M059J (cell line): ENCODE measurements at regions not wholly inside any gene's neighbourhood (a gene's known extent, or its start where the extent isn't known, plus 50 kb on each side); places are given as distances from the start of the nearest gene placed in this dataset.

Experiments used
- DNase-seq: peaks from one replicate; pipeline ENCODE4 v3.0.0-alpha.2; 2012; ENCODE audit warnings: low read depth

DNA sequence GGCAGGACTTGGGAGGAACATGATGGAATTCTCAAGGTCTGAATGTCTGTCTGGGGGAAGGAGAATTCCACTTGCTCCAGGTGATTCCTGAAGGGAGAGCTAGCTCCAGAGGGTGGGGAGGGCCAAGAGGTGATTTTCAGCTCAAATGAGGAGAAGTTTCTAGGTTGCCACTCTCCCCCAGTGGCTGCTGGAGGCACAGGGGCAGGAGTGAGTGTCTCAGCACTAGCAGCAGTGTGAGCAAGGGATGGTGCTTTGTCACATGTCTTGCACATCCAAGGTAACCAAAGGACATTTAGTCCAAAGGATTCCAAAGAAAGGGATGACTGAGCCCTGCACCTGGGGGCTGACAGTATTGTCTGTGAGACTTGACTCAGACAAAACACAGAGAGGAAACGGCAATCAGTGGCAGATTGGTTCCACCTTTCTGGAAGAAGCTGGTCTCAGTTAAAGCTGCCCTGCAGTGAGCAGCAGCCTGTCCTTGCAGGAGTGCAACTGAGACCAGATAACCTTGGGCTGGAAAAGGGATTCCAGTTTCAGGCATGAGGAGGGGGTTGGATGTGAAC lies 51.2 kb upstream of the PCBD1 start:
- DNase-seq: no peak

DNA sequence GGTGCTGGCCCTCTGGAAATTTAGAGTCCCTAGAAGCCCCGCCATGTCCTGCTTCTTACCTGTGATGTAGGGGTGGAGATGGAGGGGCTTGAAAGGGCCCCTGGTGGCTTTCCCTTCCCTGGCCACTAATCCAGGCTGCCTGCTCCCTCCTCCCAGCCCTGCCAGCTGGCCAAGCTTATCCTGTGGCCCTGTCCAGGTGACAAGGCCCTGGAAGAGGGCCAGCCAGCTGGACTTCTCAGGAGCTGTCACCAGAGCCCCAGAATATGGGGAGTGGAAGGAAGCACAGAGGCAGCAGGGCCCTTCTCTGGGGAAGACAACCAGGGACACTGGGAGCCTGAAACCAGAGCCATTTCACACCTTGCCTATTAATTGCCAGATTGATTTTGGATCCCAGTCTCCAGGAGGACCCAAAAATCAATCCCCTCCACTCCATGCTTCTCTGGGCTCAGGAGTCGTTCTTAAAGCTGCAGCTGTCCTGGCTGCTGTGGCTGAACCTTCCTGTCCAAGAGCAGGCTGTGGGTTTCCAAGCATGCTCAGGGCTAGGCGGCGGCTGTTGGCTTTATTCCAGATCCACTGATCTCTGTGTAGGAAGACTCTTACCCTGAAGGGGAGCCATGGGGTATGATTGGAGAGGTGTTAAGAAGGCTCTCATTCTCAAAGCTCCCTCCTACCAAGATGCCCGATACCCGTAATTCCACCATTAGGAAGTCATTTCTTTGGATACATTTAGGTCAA lies 52.6 kb upstream of the PCBD1 start:
- DNase-seq: peak; percentile 8

DNA sequence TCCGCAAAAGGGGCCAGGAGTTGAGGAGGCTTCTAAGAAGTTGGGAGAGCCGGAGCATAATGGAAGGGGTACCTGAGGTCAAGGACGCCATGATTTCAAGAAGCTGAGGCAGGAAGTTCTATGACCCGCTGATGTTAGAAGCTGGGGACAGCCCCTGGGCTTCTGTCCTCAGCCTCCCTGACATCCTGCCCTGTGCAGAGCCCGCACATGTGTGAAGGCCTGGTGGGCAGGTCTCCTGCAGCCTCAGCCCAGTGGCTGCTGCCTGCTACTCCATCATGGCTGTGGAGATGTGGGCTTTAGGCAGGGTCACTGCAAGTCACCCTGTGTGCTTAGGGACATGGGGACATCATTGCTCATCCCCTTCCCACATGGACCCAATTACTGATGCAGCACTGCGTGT lies 53.8 kb upstream of the PCBD1 start:
- DNase-seq: no peak

DNA sequence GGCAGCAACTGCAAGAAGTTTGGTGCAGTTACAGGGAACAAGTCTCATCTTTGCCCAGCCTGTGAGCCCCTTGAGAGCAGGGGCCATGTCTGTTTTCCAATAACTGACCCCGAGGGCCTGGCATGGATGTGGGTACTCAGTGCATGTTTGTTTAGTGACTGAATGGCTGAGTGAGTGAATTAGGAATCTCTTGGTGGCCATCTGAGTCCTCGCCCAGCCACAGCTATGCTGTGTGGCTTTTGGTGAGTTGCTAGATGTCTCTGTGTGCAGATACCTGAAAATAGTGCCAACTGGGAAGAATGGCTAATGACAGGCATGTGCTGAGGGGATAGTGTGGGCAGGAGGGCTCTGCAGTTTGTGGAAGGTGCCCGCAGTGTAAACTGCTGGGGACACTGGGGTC lies 54.4 kb upstream of the PCBD1 start:
- no peak for DNase-seq

DNA sequence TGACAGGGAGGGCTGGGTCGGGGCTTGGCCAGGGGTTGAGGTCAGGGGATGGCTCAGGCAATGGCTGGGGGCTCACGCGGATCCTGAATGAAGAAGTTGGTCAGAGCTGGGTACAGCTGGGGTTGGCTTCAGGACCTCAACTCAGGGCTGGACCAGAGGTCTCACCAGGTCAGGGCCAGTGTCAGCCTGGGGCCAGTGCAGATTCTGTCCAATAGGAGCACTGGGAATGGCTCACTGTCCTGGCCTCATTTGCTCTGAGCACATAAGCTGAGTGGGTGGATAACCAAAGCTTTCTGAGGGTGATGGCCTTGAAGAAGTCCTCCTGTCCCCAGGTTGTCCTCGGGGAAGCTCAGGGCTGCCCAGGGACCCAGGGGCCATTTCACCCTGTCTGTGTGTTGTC lies 54.9 kb upstream of the PCBD1 start:
- no peak for DNase-seq

DNA sequence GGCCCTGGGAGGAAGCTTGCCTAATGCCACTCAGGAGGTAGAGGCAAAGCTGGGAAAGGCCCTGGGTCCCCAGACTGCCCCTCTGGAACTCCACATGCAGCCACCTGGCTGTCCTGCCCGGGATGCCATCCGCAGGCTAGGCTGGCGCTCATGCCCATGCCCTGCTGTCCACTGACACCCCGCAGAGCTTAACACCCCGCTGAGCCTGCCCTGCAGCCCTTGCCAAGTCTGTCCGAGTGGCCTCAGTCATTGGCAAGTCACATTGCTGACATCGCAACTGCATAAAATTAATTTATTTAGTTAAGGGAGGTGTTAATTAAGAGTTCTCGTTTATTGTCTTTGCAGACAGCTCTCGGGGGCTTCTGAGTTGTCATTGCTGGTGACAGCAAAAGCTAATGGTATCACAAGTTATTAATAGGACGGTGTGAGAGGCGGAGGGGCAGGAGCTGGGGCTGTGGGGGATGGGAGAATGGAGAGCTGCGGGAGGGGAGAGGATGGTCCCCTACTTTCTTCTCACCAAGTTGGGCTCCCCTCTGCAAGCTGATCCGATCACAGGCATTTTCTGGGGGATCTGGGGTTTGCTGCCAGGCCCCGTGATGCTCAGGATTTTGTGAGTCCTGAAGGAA lies 55.6 kb upstream of the PCBD1 start:
- no peak for DNase-seq

DNA sequence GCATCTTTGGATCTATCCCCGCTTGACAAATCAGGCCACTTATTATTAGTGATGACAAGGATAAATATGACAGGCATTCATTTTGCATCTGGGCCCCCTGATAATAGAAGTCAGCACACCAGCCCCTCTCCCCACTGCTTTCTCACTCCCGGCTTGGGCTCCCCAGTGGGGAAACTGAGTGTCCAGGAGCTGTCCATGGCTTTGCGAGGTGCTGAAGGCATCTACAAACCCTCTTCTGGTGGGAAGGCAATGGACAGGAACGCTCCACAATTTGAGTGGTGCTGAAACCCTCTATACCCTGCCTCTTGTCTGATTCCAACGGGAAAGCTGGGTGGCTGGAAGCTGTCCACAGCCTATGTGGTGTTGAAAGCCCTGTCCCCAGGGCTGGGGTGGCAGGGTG lies 61.7 kb upstream of the PCBD1 start:
- DNase-seq: no peak

DNA sequence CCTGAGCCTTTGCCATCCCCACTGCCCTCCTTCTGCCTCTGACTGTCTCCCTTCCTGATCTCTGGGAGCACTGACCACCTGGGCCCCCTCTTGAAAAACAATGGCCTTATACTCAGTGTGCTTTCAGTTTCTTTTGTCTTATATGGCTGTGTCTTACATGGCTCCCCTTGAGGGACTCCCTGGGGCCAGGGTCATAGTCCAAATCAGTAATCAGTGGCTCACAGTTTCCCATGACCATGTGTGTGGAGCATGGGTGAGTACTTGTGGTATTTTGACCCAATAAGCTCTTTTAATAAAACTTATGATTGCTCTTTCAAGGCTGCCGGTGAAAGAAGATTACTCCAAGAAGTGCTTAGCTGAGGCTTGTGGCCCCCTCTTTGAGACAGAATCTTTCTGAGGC lies 62.4 kb upstream of the PCBD1 start:
- DNase-seq: no peak

DNA sequence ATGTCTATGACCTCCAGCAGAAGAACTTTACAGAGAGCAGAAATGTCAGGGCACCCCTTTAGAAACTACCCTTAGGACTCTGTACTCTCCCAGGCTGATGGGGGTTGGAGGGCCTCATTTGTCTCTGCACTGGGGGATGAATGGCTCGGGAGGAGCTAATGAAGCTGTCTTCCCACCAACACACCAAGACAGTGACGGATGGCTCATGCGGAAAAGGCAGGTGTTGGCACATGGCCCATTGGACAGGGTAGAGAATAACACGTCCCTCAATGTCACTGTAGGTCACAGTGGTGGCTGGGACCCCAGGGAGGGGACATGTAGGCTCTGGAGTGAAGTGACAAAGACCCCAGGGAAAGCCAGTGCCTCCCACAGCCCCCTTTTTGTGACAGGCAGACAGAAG lies 64.0 kb upstream of the PCBD1 start:
- no peak for DNase-seq

DNA sequence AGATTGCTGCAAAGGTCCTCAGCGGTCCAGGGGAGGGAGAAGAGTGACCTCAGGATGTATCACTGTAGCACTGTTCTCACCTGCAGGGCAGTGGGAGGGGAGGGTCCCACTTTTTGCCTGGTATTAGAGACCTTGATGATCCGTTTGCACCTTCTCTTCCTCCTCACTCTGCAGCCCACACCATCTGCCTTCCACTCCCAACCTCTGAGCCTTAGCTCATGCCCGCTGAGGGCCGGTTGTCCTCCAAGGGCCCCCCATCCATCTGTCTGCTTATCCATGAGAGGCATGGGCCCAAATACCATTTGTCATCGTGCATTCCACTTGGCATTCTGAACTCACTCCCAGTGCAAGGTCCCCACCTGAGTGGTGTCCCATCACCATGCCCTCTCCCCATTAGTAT lies 64.6 kb upstream of the PCBD1 start:
- DNase-seq: no peak

DNA sequence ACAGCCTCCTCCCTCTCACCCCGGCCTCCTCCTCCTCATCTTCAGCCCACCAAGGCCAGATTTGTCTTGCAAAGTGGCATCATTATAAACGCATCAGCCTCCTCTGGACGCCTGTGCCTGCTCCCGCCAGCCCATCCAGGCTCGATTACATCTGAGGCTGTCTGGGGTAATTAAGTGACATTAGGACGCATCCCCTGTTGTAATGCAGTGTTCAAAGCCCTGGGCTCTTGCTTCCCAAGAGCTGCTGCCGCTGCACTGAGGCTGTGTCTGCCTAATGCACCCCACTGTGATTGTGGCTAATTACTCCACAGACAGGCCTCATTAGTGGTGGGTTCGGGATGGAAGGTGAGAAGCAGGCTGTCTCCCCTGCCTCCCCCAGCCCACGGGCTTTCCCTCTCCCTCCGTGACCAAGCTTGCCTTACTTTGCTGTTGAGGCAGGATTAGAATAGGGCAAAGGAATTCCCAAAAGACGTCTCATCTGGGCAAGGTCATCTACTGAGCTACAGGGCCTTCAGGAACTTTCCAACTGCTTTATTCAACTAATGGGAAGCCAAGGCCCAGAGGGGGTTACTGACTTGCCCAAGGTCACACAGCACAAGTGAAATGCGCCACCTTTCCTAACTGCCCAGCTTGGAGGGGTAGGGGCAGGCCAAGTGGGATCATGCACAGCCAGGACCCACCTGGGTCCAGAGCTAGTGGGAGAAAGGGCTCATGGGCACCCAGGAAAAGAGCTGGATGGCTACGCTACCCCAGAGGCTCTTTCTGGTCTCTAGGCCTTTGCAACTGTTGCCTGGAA lies 66.2 kb upstream of the PCBD1 start:
- no peak for DNase-seq

DNA sequence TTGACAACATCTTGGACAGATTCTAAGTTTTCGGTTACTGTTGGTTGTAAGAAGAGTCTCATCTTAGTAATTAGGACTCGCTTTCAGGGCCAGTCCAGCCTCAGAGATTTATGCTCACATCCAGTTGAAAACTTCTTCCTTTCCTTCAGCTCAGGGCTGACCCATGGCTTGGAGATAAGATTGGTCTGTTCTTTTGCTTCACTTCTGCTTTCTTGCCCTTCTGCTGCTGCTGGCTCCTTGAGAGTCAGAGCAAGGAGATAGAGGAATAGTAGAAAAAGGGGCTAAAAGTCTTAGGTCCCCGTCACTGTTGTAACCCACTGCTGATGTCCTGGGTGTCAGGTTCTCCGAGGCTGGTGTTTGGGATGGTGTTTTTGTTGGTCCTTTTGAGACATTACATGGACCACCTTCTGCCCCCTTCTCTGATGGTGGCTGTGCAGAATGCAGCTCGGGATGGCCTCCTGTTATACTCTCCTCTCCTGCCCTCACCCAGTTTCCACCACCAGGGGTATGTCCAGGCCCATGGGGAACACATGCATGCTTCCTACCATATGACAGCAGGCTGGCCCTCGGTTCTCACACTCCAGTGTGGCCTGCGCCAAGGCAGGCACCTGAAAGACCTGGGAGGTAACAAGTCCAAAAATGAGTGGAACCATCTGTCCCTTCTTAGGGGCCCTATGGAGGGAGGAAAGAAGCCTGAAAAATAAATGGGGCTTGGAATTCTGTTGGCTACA lies 67.8 kb upstream of the PCBD1 start:
- no peak for DNase-seq

DNA sequence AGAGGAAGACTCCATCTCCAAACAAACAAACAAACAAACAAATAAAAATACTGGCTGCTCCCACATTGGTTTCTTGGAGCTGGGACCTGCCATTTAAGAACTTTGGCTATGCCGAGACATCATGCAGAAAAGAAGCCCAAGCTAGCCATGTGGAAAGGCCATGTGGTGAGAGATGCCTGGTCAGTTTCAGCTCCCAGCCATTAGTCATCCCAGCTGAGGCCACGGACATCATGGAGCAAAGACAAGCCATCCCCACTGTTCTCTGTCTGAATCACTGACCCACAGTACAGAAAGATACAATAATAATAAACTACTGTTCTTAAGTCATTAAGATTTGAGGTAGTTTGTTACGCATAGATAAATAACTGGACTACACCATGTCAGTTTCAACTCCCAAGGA lies 70.0 kb upstream of the PCBD1 start:
- DNase-seq: peak; percentile 11

DNA sequence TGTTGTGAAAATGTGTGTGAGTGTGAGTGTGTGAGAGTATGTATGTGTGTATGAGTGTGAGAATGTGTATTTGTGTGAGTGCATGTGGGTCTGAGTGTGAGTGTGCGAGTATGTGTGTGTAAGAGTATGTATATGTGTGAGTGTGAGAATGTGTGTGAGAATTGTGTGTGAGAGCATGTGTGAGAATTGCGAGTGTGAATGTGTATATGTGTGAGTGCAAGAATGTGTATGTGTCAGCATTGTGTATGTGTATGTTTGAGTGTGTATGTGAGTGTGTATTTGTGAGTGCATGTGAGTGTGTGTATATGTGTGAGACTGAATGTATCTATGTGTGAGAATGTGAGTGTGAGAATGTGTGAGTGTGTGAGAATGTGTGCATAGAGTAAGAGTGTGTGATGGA lies 72.0 kb upstream of the PCBD1 start:
- DNase-seq: no peak

DNA sequence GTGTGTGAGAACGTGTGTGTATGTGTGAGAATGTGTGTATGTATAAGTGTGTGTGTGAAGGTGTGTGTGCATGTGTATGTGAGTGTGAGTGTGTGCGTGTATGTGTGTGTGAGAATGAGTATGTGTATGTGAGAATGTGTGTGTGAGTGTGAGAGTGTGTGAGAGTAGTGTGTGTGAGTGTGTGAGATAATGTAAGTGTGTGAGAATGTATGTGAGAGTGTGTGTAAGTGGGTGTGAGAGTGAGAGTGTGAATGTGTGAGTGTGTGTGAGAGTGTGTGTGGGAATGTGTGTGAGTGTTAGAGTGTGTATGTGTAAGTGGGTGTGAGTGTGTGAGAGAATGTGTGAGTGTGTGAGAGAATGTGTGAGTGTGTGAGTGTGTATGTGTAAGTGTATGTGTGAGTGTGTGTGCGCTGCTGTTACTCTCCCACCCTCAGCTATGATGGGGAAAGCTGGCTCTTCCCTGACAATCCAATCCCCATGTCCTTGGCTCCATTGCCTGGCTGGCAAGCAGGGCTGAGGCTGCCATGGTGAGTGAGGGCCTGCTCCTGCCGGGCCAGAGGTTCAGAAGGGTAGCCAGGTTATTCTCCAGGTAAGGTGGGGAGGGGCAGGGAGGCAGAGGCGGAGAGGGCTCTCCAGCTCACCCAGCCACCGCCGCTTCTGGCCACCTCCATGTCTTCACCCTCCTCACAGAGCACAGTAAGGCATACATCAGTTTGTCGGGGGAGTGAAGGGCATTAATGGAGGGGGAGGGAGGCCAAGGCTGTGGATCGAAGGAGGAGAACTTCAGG lies 72.6 kb upstream of the PCBD1 start:
- DNase-seq: no peak

DNA sequence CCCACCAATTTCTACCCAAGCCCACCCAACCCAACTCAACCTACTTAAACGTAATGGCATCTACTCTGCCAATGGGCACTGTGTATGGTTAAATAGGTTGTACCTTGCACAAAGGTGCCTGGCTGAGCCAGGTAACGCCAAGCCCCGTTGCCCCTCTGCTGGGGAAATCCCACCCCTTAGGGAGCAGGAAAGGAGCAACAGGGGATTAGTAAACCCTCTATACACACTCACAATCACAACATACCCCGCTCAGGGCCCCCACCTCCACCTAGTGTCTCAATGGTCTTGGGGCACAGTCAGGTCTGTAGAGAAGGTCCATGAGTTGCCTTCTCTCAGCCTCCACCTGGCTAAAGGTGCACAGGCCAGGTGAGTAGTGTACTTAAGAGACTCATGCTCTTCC lies 74.3 kb upstream of the PCBD1 start:
- DNase-seq: no peak

DNA sequence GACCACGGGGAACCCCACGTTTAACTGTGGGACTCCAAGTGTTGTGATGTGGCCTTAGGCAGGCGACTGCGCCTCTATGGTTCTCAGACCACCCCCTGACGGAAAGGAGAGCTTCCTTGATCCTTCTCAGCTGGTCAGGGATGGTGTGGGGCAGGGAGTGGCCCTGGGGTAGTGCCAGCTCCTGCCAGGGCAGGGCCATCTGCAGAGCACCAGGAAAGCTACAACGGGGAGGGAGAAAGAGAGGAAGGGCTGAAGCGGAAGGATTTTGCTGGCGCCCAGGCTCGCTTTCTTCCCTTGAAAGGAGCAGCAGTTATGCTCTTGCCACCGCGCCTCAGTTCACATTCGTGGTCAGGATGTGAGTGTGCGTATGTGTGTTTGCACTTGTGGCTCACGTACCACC lies 74.9 kb upstream of the PCBD1 start:
- no peak for DNase-seq

DNA sequence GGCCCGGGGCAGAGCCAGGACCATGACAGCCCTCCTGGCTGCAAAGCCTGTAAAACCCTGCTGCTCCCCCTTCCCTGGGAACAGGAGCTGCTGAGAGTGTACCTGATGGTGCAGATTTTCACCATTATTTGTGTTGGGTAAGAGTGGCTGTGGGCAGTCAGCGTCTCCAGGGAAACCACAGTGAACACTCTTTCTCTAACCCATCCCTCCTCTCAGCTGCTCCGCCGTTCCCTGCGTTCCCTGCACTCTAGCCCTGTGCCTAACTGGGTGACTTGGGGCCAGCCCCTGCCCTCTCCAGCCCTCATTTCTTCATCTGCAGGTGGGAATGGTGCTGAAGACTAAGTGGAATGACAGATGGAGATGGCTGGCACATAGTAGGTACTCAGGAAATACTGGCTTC lies 75.9 kb upstream of the PCBD1 start:
- DNase-seq: no peak

DNA sequence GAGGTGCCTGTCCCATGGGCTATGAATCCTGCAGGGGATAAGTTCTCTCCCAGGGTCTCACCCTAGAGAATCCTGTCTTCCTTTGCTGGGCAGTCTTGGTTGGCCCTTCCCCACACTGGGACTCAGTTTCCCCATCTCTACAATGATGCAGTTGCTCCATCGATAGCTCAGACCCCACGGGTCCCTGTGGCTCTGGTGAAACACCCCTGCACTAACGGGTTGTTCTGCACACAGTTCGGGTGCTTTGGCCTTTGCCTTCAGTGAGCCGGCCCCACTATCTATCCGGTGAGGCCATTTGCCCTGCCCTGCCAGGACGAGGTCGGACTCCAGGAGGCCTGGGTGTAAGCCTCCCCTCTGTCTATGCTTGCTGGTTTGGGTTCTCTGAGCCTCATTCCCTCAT lies 76.5 kb upstream of the PCBD1 start:
- no peak for DNase-seq

DNA sequence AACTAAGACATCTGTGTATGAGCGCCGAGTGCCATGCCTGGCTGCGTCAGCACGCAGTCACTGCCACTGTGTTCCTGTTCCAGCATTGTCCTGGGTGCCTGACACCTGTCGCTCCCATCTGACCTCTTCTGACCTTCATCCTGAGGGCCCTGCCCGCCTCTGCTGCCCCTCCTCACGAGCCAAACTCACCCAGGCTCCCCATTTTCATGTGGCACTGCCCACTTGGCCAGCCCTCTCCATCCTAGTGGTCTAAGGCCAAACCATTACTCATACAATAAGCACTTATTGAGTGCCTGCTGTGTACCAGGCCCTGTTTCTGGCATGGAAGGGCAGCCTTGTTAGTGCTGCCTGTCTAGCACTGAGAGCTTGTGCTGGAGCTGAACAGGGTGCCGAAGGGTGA lies 77.2 kb upstream of the PCBD1 start:
- no peak for DNase-seq
